NT2/D1 (cell line): ENCODE measurements at regions not wholly inside any gene's neighbourhood (a gene's known extent, or its start where the extent isn't known, plus 50 kb on each side); places are given as distances from the start of the nearest gene placed in this dataset.

ENCODE experiments used
- DNase-seq: peaks from one replicate; pipeline ENCODE4 v3.0.0-alpha.2; 2011; ENCODE audit warnings: low read depth, low spot score
- H3K27me3 ChIP-seq: 2 replicates; pipeline ENCODE4 v1.6.0; 2011; ENCODE audit warnings: mild to moderate bottlenecking; ENCODE audit not compliant: insufficient read length, insufficient read depth
- H3K36me3 ChIP-seq: 2 replicates; pipeline ENCODE4 v1.6.1; 2011; ENCODE audit warnings: mild to moderate bottlenecking, low read length, mixed read lengths; ENCODE audit not compliant: insufficient read depth, insufficient read length
- H3K4me1 ChIP-seq: 2 replicates; pipeline ENCODE4 v1.5.1; 2011; ENCODE audit not compliant: insufficient read depth, insufficient read length
- H3K4me3 ChIP-seq: 2 replicates; pipeline ENCODE4 v1.5.1; 2011; ENCODE audit warnings: low read depth; ENCODE audit not compliant: insufficient read length
- H3K9ac ChIP-seq: 2 replicates; pipeline ENCODE4 v1.6.0; 2011; ENCODE audit warnings: low read depth; ENCODE audit not compliant: insufficient read length
- H3K9me3 ChIP-seq: 2 replicates; pipeline ENCODE4 v1.5.1; 2011; ENCODE audit warnings: mild to moderate bottlenecking, low read length; ENCODE audit not compliant: insufficient read depth
- SUZ12 ChIP-seq: IDR thresholded peaks from 2 replicates; pipeline ENCODE4 v1.6.1; 2011; ENCODE audit not compliant: insufficient read length, insufficient read depth; ENCODE audit errors: extremely low read depth
- YY1 ChIP-seq: IDR thresholded peaks from 2 replicates; pipeline ENCODE4 v1.6.1; 2011; ENCODE audit not compliant: insufficient read length, insufficient read depth
- ZNF274 ChIP-seq: IDR thresholded peaks from 2 replicates; pipeline ENCODE4 v1.6.1; 2011; ENCODE audit warnings: mild to moderate bottlenecking, low read depth, low read length

GRCh38 chr4:15376594-15376993 lies 51.2 kb upstream of the C1QTNF7 start:
- peaks cover 15% of the 10 kb centered on the region for H3K9me3 ChIP-seq
- no peak for DNase-seq
- no peaks in the 10 kb centered on the region for H3K4me1 ChIP-seq
- H3K36me3 ChIP-seq: no peaks in the 10 kb centered on the region
- H3K9ac ChIP-seq: no peak overlapping the region
- H3K4me3 ChIP-seq: no peak overlapping the region
- H3K27me3 ChIP-seq: no peaks in the 10 kb centered on the region
- no peak for TF ChIP-seq ZNF274
- no peak for TF ChIP-seq YY1
- no peak for TF ChIP-seq SUZ12
